Loucy (cell line): ENCODE measurements at regions not wholly inside any gene's neighbourhood (a gene's known extent, or its start where the extent isn't known, plus 50 kb on each side); places are given as distances from the start of the nearest gene placed in this dataset.

ENCODE experiments used
- H2AFZ ChIP-seq: fragments of 200-600 bp; sonication (generic); 2 replicates; pipeline ENCODE4 v1.6.0; 2016; ENCODE audit warnings: antibody characterized with exemption, mild to moderate bottlenecking, low read length, moderate library complexity
- H3F3A ChIP-seq: fragments of 200-600 bp; 2 replicates; pipeline ENCODE4 v1.6.0; 2016; ENCODE audit warnings: antibody characterized with exemption, low read depth, mild to moderate bottlenecking
- H3K27me3 ChIP-seq: fragments of 200-600 bp; sonication (generic); 2 replicates; pipeline ENCODE4 v1.6.1; 2014; ENCODE audit warnings: low read length, mild to moderate bottlenecking; ENCODE audit not compliant: insufficient read depth, poor library complexity, severe bottlenecking
- H3K36me3 ChIP-seq: fragments of 200-600 bp; sonication (generic); 2 replicates; pipeline ENCODE4 v1.6.1; 2016; ENCODE audit warnings: low read length; ENCODE audit not compliant: insufficient read depth
- H3K4me1 ChIP-seq: fragments of 200-600 bp; sonication (generic); 2 replicates; pipeline ENCODE4 v1.5.1; 2014; ENCODE audit warnings: low read length, mild to moderate bottlenecking; ENCODE audit not compliant: insufficient read depth, poor library complexity, severe bottlenecking
- H3K4me2 ChIP-seq: fragments of 200-600 bp; sonication (generic); 2 replicates; pipeline ENCODE4 v1.6.0; 2014; ENCODE audit warnings: antibody characterized with exemption, low read length, low read depth, mild to moderate bottlenecking; ENCODE audit not compliant: poor library complexity, severe bottlenecking
- H3K4me3 ChIP-seq: fragments of 200-600 bp; sonication (generic); 2 replicates; pipeline ENCODE4 v1.5.1; 2014; ENCODE audit warnings: low read length, mild to moderate bottlenecking, mixed read lengths; ENCODE audit not compliant: poor library complexity, severe bottlenecking
- H3K79me2 ChIP-seq: fragments of 200-600 bp; sonication (generic); 2 replicates; pipeline ENCODE4 v1.6.1; 2014; ENCODE audit warnings: low read length; ENCODE audit not compliant: insufficient read depth
- H3K9ac ChIP-seq: fragments of 200-600 bp; sonication (generic); 2 replicates; pipeline ENCODE4 v1.6.0; 2014; ENCODE audit warnings: mild to moderate bottlenecking, low read depth, low read length, moderate library complexity; ENCODE audit not compliant: poor library complexity, severe bottlenecking
- H3K9me2 ChIP-seq: fragments of 200-600 bp; sonication (generic); replicated peaks from 2 replicates; pipeline ENCODE4 v1.6.1; 2016; ENCODE audit warnings: low read depth, low read length, mixed read lengths
- H3K9me3 ChIP-seq: fragments of 200-600 bp; sonication (generic); 2 replicates; pipeline ENCODE4 v1.6.1; 2014; ENCODE audit warnings: mild to moderate bottlenecking, antibody characterized with exemption, low read length, low read depth; ENCODE audit not compliant: insufficient read depth
- H4K20me1 ChIP-seq: fragments of 200-600 bp; sonication (generic); 2 replicates; pipeline ENCODE4 v1.6.0; 2014; ENCODE audit warnings: antibody characterized with exemption, low read length, mild to moderate bottlenecking; ENCODE audit not compliant: insufficient read depth, poor library complexity, severe bottlenecking
- EZH2phosphoT487 ChIP-seq: fragments of 200-600 bp; IDR thresholded peaks from 2 replicates; pipeline ENCODE4 v1.6.1; 2018; ENCODE audit warnings: antibody characterized with exemption, mild to moderate bottlenecking, moderate library complexity, borderline replicate concordance
- TF ChIP-seq, protein P1 (sequence below): fragments of 200-600 bp; sonication (generic); conservative IDR thresholded peaks from 2 replicates; pipeline ENCODE4 v1.5.1; 2014; ENCODE audit warnings: mild to moderate bottlenecking, antibody characterized with exemption, low read length

DNA sequence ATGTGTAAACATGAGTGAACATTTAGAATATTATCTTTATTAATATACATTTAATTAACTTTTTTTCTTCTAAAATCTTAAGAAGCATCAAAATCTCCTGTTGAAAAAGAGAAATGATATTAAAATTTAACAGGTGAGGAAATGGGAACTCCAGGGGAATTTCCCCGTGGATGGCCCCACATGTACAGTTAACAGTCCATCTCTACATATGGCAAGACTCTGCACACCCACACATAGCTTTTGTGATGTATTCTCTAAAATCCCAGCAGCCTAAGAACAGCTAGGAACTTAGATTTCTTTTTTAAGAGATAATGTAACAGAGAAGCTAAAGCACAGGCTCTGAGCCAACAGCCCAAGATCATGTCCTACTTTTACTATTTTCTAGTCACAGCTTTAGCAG lies 556.3 kb upstream of the RGMB start:
- H2AFZ ChIP-seq = no peak overlapping the region

DNA sequence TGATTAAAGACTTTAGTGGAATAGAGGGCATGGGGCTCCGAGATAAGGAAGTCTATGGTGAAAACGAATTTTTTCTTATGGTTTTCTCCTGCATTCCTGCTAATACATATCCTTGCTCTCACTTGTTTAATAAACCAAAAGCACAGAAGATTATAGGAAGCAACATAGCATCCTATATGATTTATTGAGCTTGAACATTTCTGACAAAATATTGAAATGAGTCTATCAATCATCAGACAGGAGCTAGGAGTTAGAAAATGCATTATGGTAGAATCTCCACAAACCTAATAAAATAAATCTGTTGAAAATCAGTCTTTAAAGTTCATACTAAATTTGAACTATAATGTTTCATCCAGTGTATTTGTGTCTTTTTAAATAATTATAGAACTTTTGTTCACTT lies 554.6 kb upstream of the RGMB start:
- Histone ChIP-seq H3K4me2 (no peak overlapping the region), H3K4me3 (no peak overlapping the region), H2AFZ (no peak overlapping the region), H3K4me1 (no peaks in the 10 kb centered on the region), H3K79me2 (no peaks in the 10 kb centered on the region), H3K9ac (no peak overlapping the region), H3K36me3 (no peaks in the 10 kb centered on the region), H4K20me1 (no peaks in the 10 kb centered on the region), H3F3A (no peaks in the 10 kb centered on the region), H3K9me3 (no peaks in the 10 kb centered on the region), H3K9me2 (no peaks in the 10 kb centered on the region), H3K27me3 (no peaks in the 10 kb centered on the region)
- TF ChIP-seq, protein P1, sequence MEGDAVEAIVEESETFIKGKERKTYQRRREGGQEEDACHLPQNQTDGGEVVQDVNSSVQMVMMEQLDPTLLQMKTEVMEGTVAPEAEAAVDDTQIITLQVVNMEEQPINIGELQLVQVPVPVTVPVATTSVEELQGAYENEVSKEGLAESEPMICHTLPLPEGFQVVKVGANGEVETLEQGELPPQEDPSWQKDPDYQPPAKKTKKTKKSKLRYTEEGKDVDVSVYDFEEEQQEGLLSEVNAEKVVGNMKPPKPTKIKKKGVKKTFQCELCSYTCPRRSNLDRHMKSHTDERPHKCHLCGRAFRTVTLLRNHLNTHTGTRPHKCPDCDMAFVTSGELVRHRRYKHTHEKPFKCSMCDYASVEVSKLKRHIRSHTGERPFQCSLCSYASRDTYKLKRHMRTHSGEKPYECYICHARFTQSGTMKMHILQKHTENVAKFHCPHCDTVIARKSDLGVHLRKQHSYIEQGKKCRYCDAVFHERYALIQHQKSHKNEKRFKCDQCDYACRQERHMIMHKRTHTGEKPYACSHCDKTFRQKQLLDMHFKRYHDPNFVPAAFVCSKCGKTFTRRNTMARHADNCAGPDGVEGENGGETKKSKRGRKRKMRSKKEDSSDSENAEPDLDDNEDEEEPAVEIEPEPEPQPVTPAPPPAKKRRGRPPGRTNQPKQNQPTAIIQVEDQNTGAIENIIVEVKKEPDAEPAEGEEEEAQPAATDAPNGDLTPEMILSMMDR = no peak
- no peak for TF ChIP-seq EZH2phosphoT487

More for the DNA sequence above, 556.3 kb upstream of the RGMB start:
- no peaks in the 10 kb centered on the region for H3F3A ChIP-seq
- no peak for TF ChIP-seq EZH2phosphoT487
- TF ChIP-seq, protein P1 = no peak
- no peak overlapping the region for H3K4me3 ChIP-seq
- H3K9ac ChIP-seq = no peak overlapping the region
- H3K9me2 ChIP-seq = no peaks in the 10 kb centered on the region
- no peaks in the 10 kb centered on the region for H3K79me2 ChIP-seq
- no peak overlapping the region for H3K4me2 ChIP-seq
- no peaks in the 10 kb centered on the region for H3K4me1 ChIP-seq
- H3K27me3 ChIP-seq = no peaks in the 10 kb centered on the region
- no peaks in the 10 kb centered on the region for H4K20me1 ChIP-seq
- no peaks in the 10 kb centered on the region for H3K36me3 ChIP-seq
- H3K9me3 ChIP-seq = no peaks in the 10 kb centered on the region

DNA sequence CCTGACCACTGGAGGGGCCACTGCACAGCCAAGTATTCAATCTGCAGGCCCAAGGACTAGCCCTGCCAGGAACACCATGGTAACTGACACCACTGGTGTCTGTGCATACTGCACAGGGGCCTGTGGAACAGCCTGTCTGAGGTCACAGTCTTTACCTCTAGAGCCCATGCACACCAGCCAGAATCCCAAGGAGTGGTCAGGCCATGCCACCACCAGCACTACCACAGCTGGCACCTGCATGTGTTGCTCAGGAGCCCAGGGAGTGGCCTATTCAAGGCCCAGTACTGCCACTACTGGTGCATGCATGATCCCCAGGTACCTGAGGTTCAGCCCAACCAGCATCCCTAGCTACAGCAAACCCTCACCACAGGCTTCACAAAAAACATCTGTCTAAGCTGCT lies 546.0 kb upstream of the RGMB start:
- Histone ChIP-seq H3K4me1 (no peaks in the 10 kb centered on the region), H3K36me3 (no peaks in the 10 kb centered on the region), H3K4me3 (no peak overlapping the region), H4K20me1 (no peaks in the 10 kb centered on the region), H3K79me2 (no peaks in the 10 kb centered on the region), H3K9me2 (no peaks in the 10 kb centered on the region), H3K9me3 (no peaks in the 10 kb centered on the region), H3K4me2 (no peak overlapping the region), H2AFZ (no peak overlapping the region), H3K9ac (no peak overlapping the region), H3F3A (no peaks in the 10 kb centered on the region), H3K27me3 (no peaks in the 10 kb centered on the region)
- TF ChIP-seq EZH2phosphoT487 = no peak
- TF ChIP-seq, protein P1 = no peak
